DOHH2 (cell line): ENCODE measurements at regions not wholly inside any gene's neighbourhood (a gene's known extent, or its start where the extent isn't known, plus 50 kb on each side); places are given as distances from the start of the nearest gene placed in this dataset.

Experiments
- H3F3A ChIP-seq: fragments of 200-600 bp; sonication (generic), shearing (Covaris generic); 2 replicates; pipeline ENCODE4 v1.6.0; 2016; ENCODE audit warnings: antibody characterized with exemption, mild to moderate bottlenecking; ENCODE audit not compliant: control insufficient read depth, insufficient read depth
- H3K27ac ChIP-seq: fragments of 200-600 bp; sonication (generic); 2 replicates; pipeline ENCODE4 v1.5.1; 2014; ENCODE audit warnings: low read depth, mild to moderate bottlenecking, low read length, moderate library complexity
- H3K27me3 ChIP-seq: fragments of 200-600 bp; sonication (generic); 2 replicates; pipeline ENCODE4 v1.6.1; 2014; ENCODE audit warnings: mild to moderate bottlenecking, low read length, mixed read lengths; ENCODE audit not compliant: control insufficient read depth
- H3K36me3 ChIP-seq: fragments of 200-600 bp; sonication (generic); 2 replicates; pipeline ENCODE4 v1.6.1; 2014; ENCODE audit warnings: mild to moderate bottlenecking, low read length, moderate library complexity, mixed read lengths; ENCODE audit not compliant: control insufficient read depth
- H3K4me1 ChIP-seq: fragments of 200-600 bp; sonication (generic); 2 replicates; pipeline ENCODE4 v1.6.1; 2014; ENCODE audit warnings: mild to moderate bottlenecking, low read length, mixed read lengths; ENCODE audit not compliant: control insufficient read depth
- H3K4me2 ChIP-seq: fragments of 200-600 bp; sonication (generic); 2 replicates; pipeline ENCODE4 v1.6.0; 2014; ENCODE audit warnings: mild to moderate bottlenecking, low read length, moderate library complexity
- H3K4me3 ChIP-seq: fragments of 200-600 bp; sonication (generic); 2 replicates; pipeline ENCODE4 v1.5.1; 2014; ENCODE audit warnings: mild to moderate bottlenecking, low read length, mixed read lengths
- H3K79me2 ChIP-seq: fragments of 200-600 bp; sonication (generic); 2 replicates; pipeline ENCODE4 v1.6.1; 2014; ENCODE audit warnings: mild to moderate bottlenecking, low read length, mixed read lengths; ENCODE audit not compliant: control insufficient read depth
- H3K9me2 ChIP-seq: fragments of 200-600 bp; sonication (generic); replicated peaks from 2 replicates; pipeline ENCODE4 v1.6.1; 2014; ENCODE audit warnings: mild to moderate bottlenecking, low read length, mixed read lengths; ENCODE audit not compliant: control insufficient read depth
- H3K9me3 ChIP-seq: fragments of 200-600 bp; sonication (generic); 2 replicates; pipeline ENCODE4 v1.6.1; 2014; ENCODE audit warnings: antibody characterized with exemption, low read length, mixed read lengths; ENCODE audit not compliant: control insufficient read depth, insufficient read depth
- H4K20me1 ChIP-seq: fragments of 200-600 bp; sonication (generic); 2 replicates; pipeline ENCODE4 v1.6.0; 2014; ENCODE audit warnings: low read depth, mild to moderate bottlenecking, antibody characterized with exemption, low read length, moderate library complexity; ENCODE audit not compliant: control insufficient read depth, insufficient read depth
- CTCF ChIP-seq: fragments of 200-600 bp; sonication (generic); IDR thresholded peaks from one replicate; pipeline ENCODE4 v1.5.1; 2014; ENCODE audit warnings: antibody characterized with exemption, mild to moderate bottlenecking, low read depth, low read length; ENCODE audit not compliant: poor library complexity, severe bottlenecking
- EZH2phosphoT487 ChIP-seq: fragments of 200-600 bp; sonication (generic); IDR thresholded peaks from 2 replicates; pipeline ENCODE4 v1.6.1; 2017; ENCODE audit warnings: borderline replicate concordance, mild to moderate bottlenecking, antibody characterized with exemption, low read length, moderate library complexity, mixed read lengths

- Histone ChIP-seq H3K9me3 (no peaks in the 10 kb centered on the region), H3F3A (no peaks in the 10 kb centered on the region), H3K27me3 (no peaks in the 10 kb centered on the region), H3K36me3 (no peaks in the 10 kb centered on the region), H4K20me1 (no peaks in the 10 kb centered on the region), H3K4me1 (no peaks in the 10 kb centered on the region), H3K27ac (no peak overlapping the region), H3K79me2 (no peaks in the 10 kb centered on the region), H3K4me2 (no peak overlapping the region), H3K9me2 (no peaks in the 10 kb centered on the region), H3K4me3 (no peak overlapping the region)
- no peak for TF ChIP-seq CTCF
- no peak for TF ChIP-seq EZH2phosphoT487
Measured at GRCh38 chr6:119736296-119737021, 386.9 kb upstream of the MAN1A1 start.

- Histone ChIP-seq H3K9me3 (no peaks in the 10 kb centered on the region), H3K36me3 (no peaks in the 10 kb centered on the region), H3K27ac (no peak overlapping the region), H3K79me2 (no peaks in the 10 kb centered on the region), H3K9me2 (no peaks in the 10 kb centered on the region), H3K4me1 (no peaks in the 10 kb centered on the region), H3F3A (no peaks in the 10 kb centered on the region), H3K4me2 (no peak overlapping the region), H3K27me3 (no peaks in the 10 kb centered on the region), H3K4me3 (no peak overlapping the region), H4K20me1 (no peaks in the 10 kb centered on the region)
- TF ChIP-seq CTCF, result no peak
- TF ChIP-seq EZH2phosphoT487, result no peak
Measured at GRCh38 chr6:119735530-119735929, 386.0 kb upstream of the MAN1A1 start.

GRCh38 chr6:119734227-119734626, 384.7 kb upstream of the MAN1A1 start:
- Histone ChIP-seq H3K4me3 (no peak overlapping the region), H3K36me3 (no peaks in the 10 kb centered on the region), H3K27me3 (no peaks in the 10 kb centered on the region), H3K79me2 (no peaks in the 10 kb centered on the region), H3K4me2 (no peak overlapping the region), H3K9me3 (no peaks in the 10 kb centered on the region), H3K4me1 (no peaks in the 10 kb centered on the region), H3K27ac (no peak overlapping the region), H3K9me2 (no peaks in the 10 kb centered on the region), H4K20me1 (no peaks in the 10 kb centered on the region), H3F3A (no peaks in the 10 kb centered on the region)
- TF ChIP-seq EZH2phosphoT487 (no peak), CTCF (no peak)
